Cardiac fibroblast (primary cell): ENCODE measurements at regions not wholly inside any gene's neighbourhood (a gene's known extent, or its start where the extent isn't known, plus 50 kb on each side); places are given as distances from the start of the nearest gene placed in this dataset.
A peak's percentile ranks its signal among the peaks of the same experiment; 100 is the strongest.

Experiments
- DNase-seq, 2 donors: peaks; one replicate each; pipeline versions ENCODE4 v3.0.0 to v3.0.0-alpha.2; 2010; ENCODE audit warnings: low read depth in 2 of 2
- H3K4me3 ChIP-seq, 2 donors: replicated peaks in 1 of 2; 1 replicate in 1 of 2; 2 replicates in 1 of 2; pipeline ENCODE4 v1.5.1; 2011; ENCODE audit warnings: low read depth in 2 of 2, low read length in 2 of 2, mild to moderate bottlenecking in 2 of 2, moderate library complexity in 1 of 2
- TF ChIP-seq, protein P1 (sequence below): IDR thresholded peaks from one replicate; pipeline ENCODE4 v1.5.1; 2011; ENCODE audit warnings: low read depth, mild to moderate bottlenecking, low read length, inconsistent platforms

DNA sequence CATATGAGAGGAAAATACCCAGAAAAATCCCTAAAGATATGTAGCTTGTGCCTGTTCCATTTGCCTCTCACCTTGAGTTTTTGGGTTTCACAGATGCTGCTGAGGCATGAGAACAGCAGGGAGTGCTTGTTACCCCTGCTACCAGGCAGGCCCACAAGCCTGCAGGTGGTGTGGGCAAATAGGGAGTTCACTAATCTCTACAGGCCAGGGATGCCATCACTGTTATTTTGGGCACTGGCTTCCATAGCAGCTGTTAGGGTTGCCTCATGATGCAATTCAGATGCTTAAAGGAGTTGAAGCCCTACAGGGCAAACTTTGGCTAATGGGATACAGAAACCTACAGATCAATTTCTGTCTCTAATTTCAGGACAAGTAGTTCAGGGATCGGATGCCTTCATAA, 873.5 kb downstream of the OTOL1 start:
- TF ChIP-seq, protein P1, sequence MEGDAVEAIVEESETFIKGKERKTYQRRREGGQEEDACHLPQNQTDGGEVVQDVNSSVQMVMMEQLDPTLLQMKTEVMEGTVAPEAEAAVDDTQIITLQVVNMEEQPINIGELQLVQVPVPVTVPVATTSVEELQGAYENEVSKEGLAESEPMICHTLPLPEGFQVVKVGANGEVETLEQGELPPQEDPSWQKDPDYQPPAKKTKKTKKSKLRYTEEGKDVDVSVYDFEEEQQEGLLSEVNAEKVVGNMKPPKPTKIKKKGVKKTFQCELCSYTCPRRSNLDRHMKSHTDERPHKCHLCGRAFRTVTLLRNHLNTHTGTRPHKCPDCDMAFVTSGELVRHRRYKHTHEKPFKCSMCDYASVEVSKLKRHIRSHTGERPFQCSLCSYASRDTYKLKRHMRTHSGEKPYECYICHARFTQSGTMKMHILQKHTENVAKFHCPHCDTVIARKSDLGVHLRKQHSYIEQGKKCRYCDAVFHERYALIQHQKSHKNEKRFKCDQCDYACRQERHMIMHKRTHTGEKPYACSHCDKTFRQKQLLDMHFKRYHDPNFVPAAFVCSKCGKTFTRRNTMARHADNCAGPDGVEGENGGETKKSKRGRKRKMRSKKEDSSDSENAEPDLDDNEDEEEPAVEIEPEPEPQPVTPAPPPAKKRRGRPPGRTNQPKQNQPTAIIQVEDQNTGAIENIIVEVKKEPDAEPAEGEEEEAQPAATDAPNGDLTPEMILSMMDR: no peak
- no peak overlapping the region for H3K4me3 ChIP-seq
- DNase-seq: no peak

DNA sequence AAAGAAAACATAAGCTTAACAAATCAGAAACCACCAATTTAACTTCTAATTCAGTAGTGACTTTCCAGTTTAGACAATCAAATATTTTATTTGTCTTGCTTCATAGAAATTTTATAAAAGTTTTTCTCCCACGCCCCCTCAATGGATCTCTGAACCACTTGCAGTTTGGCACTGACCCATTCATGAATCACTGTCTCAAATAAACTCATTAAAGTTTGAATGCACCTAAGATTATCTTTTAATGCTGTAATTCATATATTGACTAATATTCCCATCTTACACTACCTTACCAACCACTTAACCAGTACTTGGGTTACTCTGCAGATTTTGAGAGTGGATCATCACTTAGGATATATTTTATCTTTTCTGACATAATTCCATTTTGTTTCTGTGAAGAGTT, 880.2 kb downstream of the OTOL1 start:
- peak in 1 of 2 donors; percentile 16 for DNase-seq
- TF ChIP-seq, protein P1: no peak
- H3K4me3 ChIP-seq: no peak overlapping the region

DNA sequence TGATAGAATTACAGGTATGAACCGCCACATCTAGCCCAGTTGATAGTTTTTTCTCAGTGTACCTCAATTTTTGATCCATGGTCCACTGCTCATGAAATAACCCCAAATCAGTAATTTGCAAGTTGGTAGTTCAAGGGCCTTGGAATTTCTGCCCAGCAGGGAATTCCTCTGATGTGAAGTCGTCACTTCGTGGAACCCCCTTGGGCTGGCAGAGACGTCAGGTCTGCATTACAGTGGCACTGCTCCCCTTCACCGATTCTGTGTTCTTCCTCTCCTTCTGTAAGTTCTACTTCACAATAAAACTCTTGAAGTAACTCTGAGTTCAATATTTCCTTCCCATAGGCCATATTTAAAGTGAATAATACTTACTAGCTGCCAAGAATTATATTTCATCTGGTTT, 881.0 kb downstream of the OTOL1 start:
- DNase-seq: no peak

DNA sequence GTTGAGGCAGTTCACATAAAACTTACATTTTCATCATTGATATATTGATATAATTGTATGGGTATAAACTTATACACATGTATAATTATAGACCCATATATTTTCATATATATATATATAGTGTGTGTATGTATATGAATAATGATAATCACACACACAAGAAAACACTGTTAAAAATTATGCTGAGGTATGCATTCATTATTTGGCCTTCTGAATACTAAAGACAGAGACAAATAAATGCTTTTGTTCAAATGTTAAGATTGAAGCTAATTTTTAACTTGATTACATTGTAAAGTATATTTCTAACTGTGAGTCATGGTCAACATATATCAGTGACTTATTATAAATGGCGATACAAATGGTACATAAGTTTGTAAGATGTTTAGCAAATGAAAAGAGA, 888.8 kb downstream of the OTOL1 start:
- no peak overlapping the region for H3K4me3 ChIP-seq
- TF ChIP-seq, protein P1: no peak

More for the DNA sequence above, 881.0 kb downstream of the OTOL1 start:
- TF ChIP-seq, protein P1: no peak
- no peak overlapping the region for H3K4me3 ChIP-seq

DNA sequence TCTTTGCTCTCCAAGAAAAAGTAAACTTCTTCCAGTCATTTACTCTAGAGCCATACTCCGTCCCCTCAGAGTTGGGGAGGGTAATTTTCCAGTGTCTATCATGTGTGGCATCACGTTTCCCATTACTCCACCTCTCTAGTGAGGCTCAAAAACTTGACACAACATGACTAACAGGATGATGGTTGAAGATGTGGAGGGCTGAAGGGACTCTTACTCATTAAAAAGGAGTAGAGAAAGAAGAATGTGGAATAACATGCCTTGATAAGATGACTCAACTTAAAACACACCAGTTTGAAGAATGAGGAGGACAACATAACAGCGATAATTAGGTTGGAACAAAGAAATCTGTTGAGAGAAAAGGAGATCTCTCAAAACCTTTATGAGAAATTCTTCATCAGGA, 894.3 kb downstream of the OTOL1 start:
- H3K4me3 ChIP-seq: no peak overlapping the region
- TF ChIP-seq, protein P1: no peak
- DNase-seq: peak; percentile 36 to 90

More for the DNA sequence above, 888.8 kb downstream of the OTOL1 start:
- no peak for DNase-seq

DNA sequence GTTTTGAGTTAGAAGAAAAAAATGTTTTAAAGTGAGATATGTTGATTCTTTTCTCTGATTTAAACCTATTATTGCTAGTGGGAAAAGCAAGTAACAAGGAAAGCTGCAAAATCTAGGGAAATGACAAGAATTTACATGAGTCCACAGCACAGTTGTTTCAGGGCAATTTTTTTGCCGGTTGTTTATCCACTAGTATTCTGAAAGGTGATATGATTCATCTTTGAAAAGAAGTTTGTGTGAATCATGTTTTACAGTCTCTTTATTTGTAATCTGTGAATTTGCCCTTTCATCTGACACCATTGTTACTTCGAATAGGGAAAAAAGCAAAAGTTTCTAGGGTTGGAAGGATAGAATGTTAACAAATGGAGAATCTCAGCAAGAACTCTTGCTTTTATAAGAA, 894.7 kb downstream of the OTOL1 start:
- no peak overlapping the region for H3K4me3 ChIP-seq
- peak; percentile 20 to 80 for DNase-seq
- TF ChIP-seq, protein P1: no peak

DNA sequence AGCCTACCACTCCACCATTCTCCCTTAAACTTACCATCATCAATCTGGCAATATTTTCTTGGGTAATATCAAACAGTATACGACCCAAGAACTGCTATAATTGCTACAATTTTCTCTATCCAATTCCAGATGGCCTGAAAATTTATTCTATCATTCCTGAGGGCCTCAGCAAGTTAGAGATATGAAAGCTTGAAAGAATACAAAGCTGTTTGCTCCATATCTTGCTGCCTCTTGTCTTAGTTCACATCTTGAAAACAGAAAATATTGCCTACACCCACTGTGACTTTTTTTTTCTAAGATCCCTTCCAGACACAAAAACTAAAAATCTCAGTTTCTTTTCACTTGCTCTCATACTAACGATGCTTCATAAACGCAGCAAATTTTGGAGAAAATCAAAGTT, 898.9 kb downstream of the OTOL1 start:
- TF ChIP-seq, protein P1: no peak
- H3K4me3 ChIP-seq: no peak overlapping the region
- no peak for DNase-seq
